ENCODE measurements at regions not wholly inside any gene's neighbourhood (a gene's known extent, or its start where the extent isn't known, plus 50 kb on each side); places are given as distances from the start of the nearest gene placed in this dataset.
"Not testable (repeated sequence)": the region's sequence is repeated elsewhere in the genome, so short reads cannot be mapped to it uniquely, and the experiment has no call there.

DNA sequence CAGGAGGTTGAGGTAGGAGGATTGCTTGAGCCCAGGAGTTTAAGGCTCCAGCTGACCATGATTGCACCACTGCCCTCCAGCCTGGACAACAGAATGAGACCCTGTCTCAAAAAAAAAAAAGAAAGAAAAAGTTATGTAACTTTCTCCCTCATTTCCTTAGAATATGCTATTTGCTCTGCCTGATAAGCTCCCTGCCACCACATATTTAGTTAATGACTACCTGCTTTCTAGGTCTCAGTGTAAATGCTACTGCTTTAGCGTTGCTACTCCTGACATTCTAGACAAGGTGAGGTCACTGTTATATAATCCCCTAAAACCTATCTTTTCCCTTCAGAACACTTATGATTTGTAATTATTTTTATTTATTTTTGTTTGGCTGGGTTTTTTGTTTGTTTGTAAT is 86.3 kb upstream of the AMN1 start:
- intact Hi-C loops (cut with micrococcal nuclease; ENCODE audit: unreplicated experiment), result no loop called here
- Histone ChIP-seq H3K9me3 (ENCODE audit: low read depth, low read length, poor library complexity, severe bottlenecking) (no peaks in the 10 kb centered on the region), H3K4me3 (ENCODE audit: low read depth, low read length, poor library complexity, severe bottlenecking) (no peak overlapping the region), H3K36me3 (ENCODE audit: insufficient read depth, low read length, poor library complexity, severe bottlenecking) (no peaks in the 10 kb centered on the region), H3K4me1 (ENCODE audit: insufficient read depth, low read length, poor library complexity, severe bottlenecking) (no peaks in the 10 kb centered on the region), H3K27ac (ENCODE audit: low read depth, low read length, poor library complexity, severe bottlenecking) (no peak overlapping the region), H3K27me3 (replicated peaks; ENCODE audit: insufficient read depth, low read depth, low read length, poor library complexity) (no peaks in the 10 kb centered on the region)
- POLR2A ChIA-PET (ENCODE audit: low non-redundant PET), result no interaction called here
- no TSS peak for BruUV-seq (replicated peaks)
- DNase-seq (ENCODE audit: low spot score), result no peak
- CTCF ChIA-PET, result no interaction called here
- no peak for TF ChIP-seq EZH2 (IDR thresholded peaks at IDR 0.05; ENCODE audit: borderline replicate concordance, low read depth, low read length, poor library complexity, severe bottlenecking)
- TF ChIP-seq, protein P1, sequence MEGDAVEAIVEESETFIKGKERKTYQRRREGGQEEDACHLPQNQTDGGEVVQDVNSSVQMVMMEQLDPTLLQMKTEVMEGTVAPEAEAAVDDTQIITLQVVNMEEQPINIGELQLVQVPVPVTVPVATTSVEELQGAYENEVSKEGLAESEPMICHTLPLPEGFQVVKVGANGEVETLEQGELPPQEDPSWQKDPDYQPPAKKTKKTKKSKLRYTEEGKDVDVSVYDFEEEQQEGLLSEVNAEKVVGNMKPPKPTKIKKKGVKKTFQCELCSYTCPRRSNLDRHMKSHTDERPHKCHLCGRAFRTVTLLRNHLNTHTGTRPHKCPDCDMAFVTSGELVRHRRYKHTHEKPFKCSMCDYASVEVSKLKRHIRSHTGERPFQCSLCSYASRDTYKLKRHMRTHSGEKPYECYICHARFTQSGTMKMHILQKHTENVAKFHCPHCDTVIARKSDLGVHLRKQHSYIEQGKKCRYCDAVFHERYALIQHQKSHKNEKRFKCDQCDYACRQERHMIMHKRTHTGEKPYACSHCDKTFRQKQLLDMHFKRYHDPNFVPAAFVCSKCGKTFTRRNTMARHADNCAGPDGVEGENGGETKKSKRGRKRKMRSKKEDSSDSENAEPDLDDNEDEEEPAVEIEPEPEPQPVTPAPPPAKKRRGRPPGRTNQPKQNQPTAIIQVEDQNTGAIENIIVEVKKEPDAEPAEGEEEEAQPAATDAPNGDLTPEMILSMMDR (conservative IDR thresholded peaks at IDR 0.05; ENCODE audit: low read depth, low read length), result no peak

DNA sequence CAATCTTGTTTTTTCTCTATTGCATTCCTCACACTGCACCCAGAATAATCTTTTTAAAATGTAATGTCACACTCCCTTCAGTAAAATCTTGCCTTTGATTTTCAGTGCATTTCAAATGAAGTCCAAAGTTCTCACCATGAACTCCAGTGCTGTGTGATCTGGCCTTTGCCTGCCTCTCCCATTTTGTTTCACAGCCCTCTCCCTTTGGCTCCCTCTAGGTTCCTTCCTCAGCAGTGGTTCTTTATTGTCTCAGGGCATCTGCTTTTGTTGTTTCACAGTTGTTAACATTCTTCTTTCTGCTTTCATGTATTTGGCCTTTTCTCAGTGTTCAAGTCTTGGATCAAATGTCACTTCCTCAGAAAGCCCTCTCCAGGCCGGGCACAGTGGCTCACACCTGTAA is 84.5 kb upstream of the AMN1 start:
- ChIA-PET POLR2A (ENCODE audit: low non-redundant PET) (no interaction called here), CTCF (no interaction called here)
- no TSS peak for BruUV-seq (replicated peaks)
- H3K4me3 ChIP-seq (ENCODE audit: low read depth, low read length, poor library complexity, severe bottlenecking), result no peak overlapping the region
- no peak overlapping the region for H3K27ac ChIP-seq (ENCODE audit: low read depth, low read length, poor library complexity, severe bottlenecking)
- H3K36me3 ChIP-seq (ENCODE audit: insufficient read depth, low read length, poor library complexity, severe bottlenecking), result no peaks in the 10 kb centered on the region
- intact Hi-C loops (cut with micrococcal nuclease; ENCODE audit: unreplicated experiment), result no loop called here
- H3K9me3 ChIP-seq (ENCODE audit: low read depth, low read length, poor library complexity, severe bottlenecking), result no peaks in the 10 kb centered on the region
- no peaks in the 10 kb centered on the region for H3K27me3 ChIP-seq (replicated peaks; ENCODE audit: insufficient read depth, low read depth, low read length, poor library complexity)
- DNase-seq (ENCODE audit: low spot score), result no peak
- no peaks in the 10 kb centered on the region for H3K4me1 ChIP-seq (ENCODE audit: insufficient read depth, low read length, poor library complexity, severe bottlenecking)
- TF ChIP-seq, protein P1 (conservative IDR thresholded peaks at IDR 0.05; ENCODE audit: low read depth, low read length), result 0 out of 2 replicates have a peak, but pooled peaks have one; percentile 26
- TF ChIP-seq EZH2 (IDR thresholded peaks at IDR 0.05; ENCODE audit: borderline replicate concordance, low read depth, low read length, poor library complexity, severe bottlenecking), result no peak

DNA sequence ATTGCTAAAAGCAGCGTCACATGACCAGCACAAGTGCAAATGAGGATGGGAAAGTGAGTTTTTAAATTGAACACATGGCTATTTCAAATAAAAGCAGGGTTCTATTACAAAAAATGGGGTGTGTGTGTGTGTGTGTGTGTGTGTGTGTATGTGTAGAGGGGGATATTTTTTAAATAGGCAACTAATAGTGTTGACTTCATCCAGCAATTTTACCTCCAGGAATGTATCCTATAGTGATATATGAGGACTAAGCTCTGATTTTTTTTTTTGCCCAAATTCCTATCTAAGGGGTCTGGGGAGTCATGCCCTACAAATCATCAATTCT is 78.9 kb upstream of the AMN1 start:
- no TSS peak for BruUV-seq (replicated peaks)
- Histone ChIP-seq H3K27ac (ENCODE audit: low read depth, low read length, poor library complexity, severe bottlenecking) (no peak overlapping the region), H3K9me3 (ENCODE audit: low read depth, low read length, poor library complexity, severe bottlenecking) (no peaks in the 10 kb centered on the region), H3K36me3 (ENCODE audit: insufficient read depth, low read length, poor library complexity, severe bottlenecking) (no peaks in the 10 kb centered on the region), H3K4me1 (ENCODE audit: insufficient read depth, low read length, poor library complexity, severe bottlenecking) (no peaks in the 10 kb centered on the region), H3K27me3 (replicated peaks; ENCODE audit: insufficient read depth, low read depth, low read length, poor library complexity) (no peaks in the 10 kb centered on the region), H3K4me3 (ENCODE audit: low read depth, low read length, poor library complexity, severe bottlenecking) (no peak overlapping the region)
- ChIA-PET CTCF (no interaction called here), POLR2A (ENCODE audit: low non-redundant PET) (no interaction called here)
- no peak for TF ChIP-seq EZH2 (IDR thresholded peaks at IDR 0.05; ENCODE audit: borderline replicate concordance, low read depth, low read length, poor library complexity, severe bottlenecking)
- TF ChIP-seq, protein P1 (conservative IDR thresholded peaks at IDR 0.05; ENCODE audit: low read depth, low read length), result no peak
- intact Hi-C loops (cut with micrococcal nuclease; ENCODE audit: unreplicated experiment), result no loop called here
- DNase-seq (ENCODE audit: low spot score), result no peak

DNA sequence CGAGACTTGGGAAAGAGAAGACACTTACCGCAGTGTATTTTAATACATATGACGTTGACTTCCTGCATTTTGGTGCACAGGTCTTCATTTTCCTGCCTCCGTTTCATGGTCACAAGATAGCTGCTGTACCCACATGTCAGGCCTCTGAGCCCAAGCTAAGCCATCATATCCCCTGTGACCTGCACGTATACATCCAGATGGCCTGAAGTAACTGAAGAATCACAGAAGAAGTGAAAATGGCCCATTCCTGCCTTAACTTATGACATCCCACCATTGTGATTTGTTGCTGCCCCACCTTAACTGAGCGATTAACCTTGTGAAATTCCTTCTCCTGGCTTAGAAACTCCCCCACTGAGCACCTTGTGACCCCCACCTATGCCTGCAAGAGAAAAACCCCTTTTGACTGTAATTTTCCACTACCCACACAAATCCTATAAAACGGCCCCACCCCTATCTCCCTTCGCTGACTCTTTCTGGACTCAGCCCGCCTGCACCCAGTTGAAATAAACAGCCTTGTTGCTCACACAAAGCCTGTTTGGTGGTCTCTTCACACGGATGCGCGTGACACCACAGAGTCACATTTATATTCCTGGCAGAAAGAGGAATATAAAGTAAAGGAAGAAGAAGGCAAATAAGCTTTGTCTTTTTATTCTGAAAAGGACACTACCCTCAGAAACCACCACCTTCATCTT is 78.4 kb upstream of the AMN1 start:
- CTCF ChIA-PET; POLR2A ChIA-PET (ENCODE audit: low non-redundant PET); H3K36me3 ChIP-seq (ENCODE audit: insufficient read depth, low read length, poor library complexity, severe bottlenecking): not testable (repeated sequence)

DNA sequence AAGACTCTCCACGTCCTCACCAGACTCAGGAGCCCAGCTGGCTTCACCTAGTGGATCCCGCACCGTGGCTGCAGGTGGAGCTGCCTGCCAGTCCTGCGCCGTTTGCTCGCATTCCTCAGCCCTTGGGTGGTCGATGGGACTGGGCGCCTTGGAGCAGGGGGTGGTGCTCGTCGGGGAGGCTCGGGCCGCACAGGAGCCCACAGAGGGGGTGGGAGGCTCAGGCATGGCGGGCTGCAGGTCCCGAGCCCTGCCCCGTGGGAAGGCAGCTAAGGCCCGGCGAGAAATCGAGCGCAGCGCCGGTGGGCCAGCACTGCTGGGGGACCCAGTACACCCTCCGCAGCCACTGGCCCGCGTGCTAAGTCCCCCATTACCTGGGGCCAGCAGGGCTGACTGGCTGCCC is 76.9 kb upstream of the AMN1 start:
- H3K9me3 ChIP-seq (ENCODE audit: low read depth, low read length, poor library complexity, severe bottlenecking); intact Hi-C loops (cut with micrococcal nuclease; ENCODE audit: unreplicated experiment); H3K4me1 ChIP-seq (ENCODE audit: insufficient read depth, low read length, poor library complexity, severe bottlenecking); H3K27me3 ChIP-seq (replicated peaks; ENCODE audit: insufficient read depth, low read depth, low read length, poor library complexity); POLR2A ChIA-PET (ENCODE audit: low non-redundant PET); BruUV-seq (replicated peaks); DNase-seq (ENCODE audit: low spot score); CTCF ChIA-PET; H3K27ac ChIP-seq (ENCODE audit: low read depth, low read length, poor library complexity, severe bottlenecking); H3K36me3 ChIP-seq (ENCODE audit: insufficient read depth, low read length, poor library complexity, severe bottlenecking); H3K4me3 ChIP-seq (ENCODE audit: low read depth, low read length, poor library complexity, severe bottlenecking): not testable (repeated sequence)

More for the DNA sequence above, 78.4 kb upstream of the AMN1 start:
- H3K9me3 ChIP-seq (ENCODE audit: low read depth, low read length, poor library complexity, severe bottlenecking); H3K4me1 ChIP-seq (ENCODE audit: insufficient read depth, low read length, poor library complexity, severe bottlenecking); intact Hi-C loops (cut with micrococcal nuclease; ENCODE audit: unreplicated experiment); H3K27ac ChIP-seq (ENCODE audit: low read depth, low read length, poor library complexity, severe bottlenecking); H3K4me3 ChIP-seq (ENCODE audit: low read depth, low read length, poor library complexity, severe bottlenecking); H3K27me3 ChIP-seq (replicated peaks; ENCODE audit: insufficient read depth, low read depth, low read length, poor library complexity); DNase-seq (ENCODE audit: low spot score); BruUV-seq (replicated peaks): not testable (repeated sequence)
